IMR-90 (cell line): ENCODE measurements at regions not wholly inside any gene's neighbourhood (a gene's known extent, or its start where the extent isn't known, plus 50 kb on each side); places are given as distances from the start of the nearest gene placed in this dataset.

Source experiments
- ATAC-seq: fragments of 200-7000 bp; cut with Tn5 transposase; 2 replicates; pipeline ENCODE4 v1.9.1; 2020; ENCODE audit warnings: low read depth, mild to moderate bottlenecking, moderate library complexity
- BruUV-seq: library from RNA; stranded (reverse); fragments of 400-500 nt; replicated peaks from 2 replicates; lab custom pipeline; 2021; lab: Mats Ljungman, UMichigan
- CTCF ChIA-PET: fragments of 300-600 bp; formaldehyde crosslinking; extraction: SDS; loops from one replicate; lab custom pipeline; 2021; ENCODE audit warnings: antibody characterized with exemption; lab: Yijun Ruan, JAX
- POLR2A ChIA-PET: fragments of 300-600 bp; sonication (Branson Sonifier 250); formaldehyde crosslinking; loops from one replicate; lab custom pipeline; 2022; ENCODE audit warnings: antibody characterized with exemption; ENCODE audit not compliant: unreplicated experiment; lab: Charles Lee
- DNase-seq: peaks from one replicate; pipeline ENCODE4 v3.0.0; 2013
- H2AFZ ChIP-seq: replicated peaks from 2 replicates; pipeline ENCODE3; 2013; ENCODE audit warnings: low read length, mild to moderate bottlenecking; ENCODE audit not compliant: poor library complexity
- H2AK5ac ChIP-seq: 2 replicates; pipeline ENCODE4 v1.6.1; 2013; ENCODE audit warnings: low read depth, low read length, inconsistent platforms
- H2AK9ac ChIP-seq: replicated peaks from 2 replicates; pipeline ENCODE3; 2013; ENCODE audit warnings: mild to moderate bottlenecking, low read depth, low read length, moderate library complexity; ENCODE audit not compliant: poor library complexity
- H2BK120ac ChIP-seq: 2 replicates; pipeline ENCODE4 v1.6.1; 2013; ENCODE audit warnings: low read depth, low read length, inconsistent platforms
- H2BK15ac ChIP-seq: 3 replicates; pipeline ENCODE4 v1.6.1; 2013; ENCODE audit warnings: low read depth, low read length, inconsistent platforms
- H2BK20ac ChIP-seq: 2 replicates; pipeline ENCODE4 v1.6.1; 2013; ENCODE audit warnings: low read depth, mild to moderate bottlenecking, inconsistent platforms, low read length, moderate library complexity
- H2BK5ac ChIP-seq: 2 replicates; pipeline ENCODE4 v1.6.1; 2013; ENCODE audit warnings: mild to moderate bottlenecking, low read depth, low read length, inconsistent platforms; ENCODE audit not compliant: poor library complexity, severe bottlenecking
- H3K14ac ChIP-seq: replicated peaks from 2 replicates; pipeline ENCODE4 v1.6.1; 2013; ENCODE audit warnings: low read depth, low read length, inconsistent platforms
- H3K18ac ChIP-seq: 2 replicates; pipeline ENCODE4 v1.6.1; 2013; ENCODE audit warnings: low read depth, low read length, control low read depth
- H3K23ac ChIP-seq: 2 replicates; pipeline ENCODE4 v1.6.1; 2013; ENCODE audit warnings: low read depth, low read length, inconsistent platforms
- H3K27ac ChIP-seq: 2 replicates; pipeline ENCODE4 v1.5.1; 2013; ENCODE audit warnings: mild to moderate bottlenecking, control low read depth, low read length; ENCODE audit not compliant: insufficient read depth
- H3K27me3 ChIP-seq: 2 replicates; pipeline ENCODE4 v1.6.1; 2013; ENCODE audit warnings: low read length; ENCODE audit not compliant: control insufficient read depth, insufficient read depth
- H3K36me3 ChIP-seq: 2 replicates; pipeline ENCODE4 v1.6.1; 2013; ENCODE audit warnings: low read length, mixed read lengths; ENCODE audit not compliant: control insufficient read depth, insufficient read depth
- H3K4ac ChIP-seq: 2 replicates; pipeline ENCODE4 v1.6.1; 2013; ENCODE audit warnings: low read depth, low read length, inconsistent platforms
- H3K4me1 ChIP-seq: 2 replicates; pipeline ENCODE4 v1.6.1; 2013; ENCODE audit warnings: low read length, mixed read lengths; ENCODE audit not compliant: control insufficient read depth, insufficient read depth
- H3K4me2 ChIP-seq: 2 replicates; pipeline ENCODE4 v1.6.1; 2013; ENCODE audit warnings: low read depth, mild to moderate bottlenecking, control low read depth, low read length, moderate library complexity
- H3K4me3 ChIP-seq: 2 replicates; pipeline ENCODE4 v1.5.1; 2013; ENCODE audit warnings: low read depth, mild to moderate bottlenecking, control low read depth, low read length, moderate library complexity; ENCODE audit not compliant: insufficient read depth
- H3K56ac ChIP-seq: 2 replicates; pipeline ENCODE4 v1.6.1; 2013; ENCODE audit warnings: low read length, inconsistent platforms; ENCODE audit not compliant: insufficient read depth; ENCODE audit errors: extremely low read depth
- H3K79me1 ChIP-seq, 2 experiments: 2 replicates each; pipeline ENCODE4 v1.6.1; 2013; ENCODE audit warnings: low read length in 2 of 2, inconsistent platforms in 1 of 2, low read depth in 1 of 2
- H3K9ac ChIP-seq: 2 replicates; pipeline ENCODE4 v1.6.1; 2013; ENCODE audit warnings: low read depth, low read length, control low read depth
- H3K9me1 ChIP-seq: 2 replicates; pipeline ENCODE4 v1.6.1; 2013; ENCODE audit warnings: low read length, inconsistent platforms; ENCODE audit not compliant: insufficient read depth
- H3K9me3 ChIP-seq: 2 replicates; pipeline ENCODE4 v1.6.1; 2013; ENCODE audit warnings: low read length; ENCODE audit not compliant: control insufficient read depth, insufficient read depth
- H4K20me1 ChIP-seq: 2 replicates; pipeline ENCODE4 v1.6.1; 2013; ENCODE audit warnings: low read length, inconsistent platforms; ENCODE audit not compliant: insufficient read depth
- H4K5ac ChIP-seq: 2 replicates; pipeline ENCODE4 v1.6.1; 2013; ENCODE audit warnings: mild to moderate bottlenecking, low read depth, low read length, control low read depth
- H4K8ac ChIP-seq, 2 experiments: 2 replicates each; pipeline ENCODE4 v1.6.1; 2013; ENCODE audit warnings: low read depth in 2 of 2, low read length in 2 of 2, control low read depth in 1 of 2, inconsistent platforms in 1 of 2
- H4K91ac ChIP-seq: 2 replicates; pipeline ENCODE4 v1.6.1; 2013; ENCODE audit warnings: low read depth, low read length, inconsistent platforms; ENCODE audit not compliant: insufficient read depth
- CEBPB ChIP-seq: IDR thresholded peaks from 2 replicates; pipeline ENCODE4 v1.6.1; 2012; ENCODE audit warnings: low read depth, low read length, improper control_type of control experiment
- CHD1 ChIP-seq: IDR thresholded peaks from 2 replicates; pipeline ENCODE4 v1.6.1; 2012; ENCODE audit warnings: low read depth, low read length, improper control_type of control experiment
- FOS ChIP-seq: fragments of 150-350 bp; IDR thresholded peaks from 2 replicates; pipeline ENCODE4 v1.6.1; 2016; ENCODE audit warnings: low read depth, low read length
- MAFK ChIP-seq: IDR thresholded peaks from 2 replicates; pipeline ENCODE4 v1.6.1; 2012; ENCODE audit warnings: low read depth, low read length, improper control_type of control experiment
- MAZ ChIP-seq: IDR thresholded peaks from 2 replicates; pipeline ENCODE4 v1.6.1; 2012; ENCODE audit warnings: low read depth, mild to moderate bottlenecking, low read length, improper control_type of control experiment, moderate library complexity, borderline replicate concordance
- MXI1 ChIP-seq: IDR thresholded peaks from 2 replicates; pipeline ENCODE4 v1.6.1; 2012; ENCODE audit warnings: low read depth, mild to moderate bottlenecking, low read length, moderate library complexity, borderline replicate concordance
- NFE2L2 ChIP-seq: fragments of 150-350 bp; IDR thresholded peaks from 2 replicates; pipeline ENCODE4 v1.6.1; 2016; ENCODE audit warnings: low read depth, mild to moderate bottlenecking, low read length
- POLR2A ChIP-seq: IDR thresholded peaks from 2 replicates; pipeline ENCODE4 v1.6.1; 2012; ENCODE audit warnings: mild to moderate bottlenecking, low read depth, low read length
- RAD21 ChIP-seq: IDR thresholded peaks from 2 replicates; pipeline ENCODE4 v1.6.1; 2012; ENCODE audit warnings: low read length, improper control_type of control experiment
- RCOR1 ChIP-seq: IDR thresholded peaks from 2 replicates; pipeline ENCODE4 v1.6.1; 2012; ENCODE audit warnings: mild to moderate bottlenecking, low read length, improper control_type of control experiment; ENCODE audit not compliant: insufficient replicate concordance
- RFX5 ChIP-seq: IDR thresholded peaks from 2 replicates; pipeline ENCODE4 v1.8.0; 2012; ENCODE audit warnings: low read depth, mild to moderate bottlenecking, low read length, moderate library complexity
- SMC3 ChIP-seq: fragments of 150-350 bp; IDR thresholded peaks from 2 replicates; pipeline ENCODE4 v1.6.1; 2016; ENCODE audit warnings: low read depth, mild to moderate bottlenecking, antibody characterized with exemption, low read length, moderate library complexity
- WGBS, 2 experiments: methylation state at CpG; one replicate each; pipeline versions ENCODE4 v1.1.5 to v1.1.7; 2013; ENCODE audit warnings: missing lambda C conversion rate in 2 of 2; ENCODE audit not compliant: insufficient read length in 1 of 2; ENCODE audit errors: extremely low coverage in 2 of 2; 5-methylcytosine and 5-hydroxymethylcytosine counted together
- dilution Hi-C: fragments of 300-500 bp; cut with HindIII; formaldehyde crosslinking; loops from one replicate; pipeline ENCODE4 v1.14.3; 2018; ENCODE audit warnings: low sequenced_read_pairs; ENCODE audit not compliant: unreplicated experiment
- in situ Hi-C: fragments of 300-500 bp; cut with MboI; formaldehyde crosslinking; loops from 3 replicates; pipeline ENCODE4 v1.14.3; 2019; ENCODE audit warnings: low sequenced_read_pairs, inconsistent platforms, mixed read lengths
- intact Hi-C: fragments of 100-400 bp; cut with micrococcal nuclease; formaldehyde crosslinking; loops from 2 replicates; pipeline ENCODE4 v1.10.0; 2022
- TF ChIP-seq, protein P1 (sequence below): fragments of 150-350 bp; IDR thresholded peaks from 2 replicates; pipeline ENCODE4 v1.6.1; 2017; ENCODE audit warnings: mild to moderate bottlenecking, antibody characterized with exemption, low read length, low read depth
- TF ChIP-seq, protein P2 (sequence below): fragments of 150-350 bp; IDR thresholded peaks from 2 replicates; pipeline ENCODE4 v1.6.1; 2016; ENCODE audit warnings: low read depth, mild to moderate bottlenecking, low read length, moderate library complexity, borderline replicate concordance
- TF ChIP-seq, protein P3 (sequence below): conservative IDR thresholded peaks from 2 replicates; pipeline ENCODE4 v1.5.1; 2012; ENCODE audit warnings: mild to moderate bottlenecking, low read depth, low read length, improper control_type of control experiment

DNA sequence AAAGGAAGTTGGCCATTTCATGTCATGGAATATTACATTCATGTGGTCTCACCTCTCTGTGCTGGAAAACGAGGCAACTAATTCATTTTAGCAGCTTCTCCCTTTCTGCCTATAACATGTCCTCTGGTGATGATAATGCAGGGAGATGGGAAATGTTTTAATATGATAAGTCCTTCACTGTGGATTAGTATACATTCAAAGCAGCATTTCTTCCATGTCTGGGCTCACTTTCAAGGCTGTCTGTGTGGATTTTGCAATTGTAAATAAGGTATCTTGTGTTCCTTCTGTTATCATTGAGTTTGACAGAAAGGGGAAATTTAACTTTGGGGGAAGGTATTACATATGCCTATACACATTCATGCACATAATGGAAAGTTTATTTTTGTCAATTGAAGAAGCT lies 374.7 kb upstream of the DAB1 start:
- H2BK20ac ChIP-seq = no peak overlapping the region
- no peaks in the 10 kb centered on the region for H3K9me3 ChIP-seq
- H2BK15ac ChIP-seq = no peak overlapping the region
- H3K9ac ChIP-seq = no peak overlapping the region
- H2BK5ac ChIP-seq = no peak overlapping the region
- H4K8ac ChIP-seq = no peak overlapping the region
- H3K4me2 ChIP-seq = no peak overlapping the region
- H2AK9ac ChIP-seq = no peak overlapping the region
- H2BK120ac ChIP-seq = no peak overlapping the region
- H4K5ac ChIP-seq = no peak overlapping the region
- H3K9me1 ChIP-seq = no peaks in the 10 kb centered on the region
- WGBS, 2 experiments = no CpG with 5 or more reads among the region's 1 CpG
- H2AK5ac ChIP-seq = no peak overlapping the region
- no peak overlapping the region for H3K4ac ChIP-seq
- POLR2A ChIA-PET = no interaction called here
- no peak overlapping the region for H3K18ac ChIP-seq
- intact Hi-C loops (no loop called here), dilution Hi-C loops (no loop called here), in situ Hi-C loops (no loop called here)
- DNase-seq = no peak
- no peak overlapping the region for H3K27ac ChIP-seq
- H3K56ac ChIP-seq = no peak overlapping the region
- no TSS peak for BruUV-seq
- H4K91ac ChIP-seq = no peak overlapping the region
- no peaks in the 10 kb centered on the region for H3K27me3 ChIP-seq
- H3K23ac ChIP-seq = no peak overlapping the region
- H3K4me3 ChIP-seq = no peak overlapping the region
- no peak overlapping the region for H3K14ac ChIP-seq
- TF ChIP-seq, protein P1, sequence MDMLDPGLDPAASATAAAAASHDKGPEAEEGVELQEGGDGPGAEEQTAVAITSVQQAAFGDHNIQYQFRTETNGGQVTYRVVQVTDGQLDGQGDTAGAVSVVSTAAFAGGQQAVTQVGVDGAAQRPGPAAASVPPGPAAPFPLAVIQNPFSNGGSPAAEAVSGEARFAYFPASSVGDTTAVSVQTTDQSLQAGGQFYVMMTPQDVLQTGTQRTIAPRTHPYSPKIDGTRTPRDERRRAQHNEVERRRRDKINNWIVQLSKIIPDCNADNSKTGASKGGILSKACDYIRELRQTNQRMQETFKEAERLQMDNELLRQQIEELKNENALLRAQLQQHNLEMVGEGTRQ = no peak
- TF ChIP-seq CHD1 (no peak), CEBPB (no peak), RCOR1 (no peak), FOS (no peak), RAD21 (no peak), SMC3 (no peak), POLR2A (no peak), MXI1 (no peak), NFE2L2 (no peak), MAFK (no peak), MAZ (no peak), RFX5 (no peak)
- TF ChIP-seq, protein P2, sequence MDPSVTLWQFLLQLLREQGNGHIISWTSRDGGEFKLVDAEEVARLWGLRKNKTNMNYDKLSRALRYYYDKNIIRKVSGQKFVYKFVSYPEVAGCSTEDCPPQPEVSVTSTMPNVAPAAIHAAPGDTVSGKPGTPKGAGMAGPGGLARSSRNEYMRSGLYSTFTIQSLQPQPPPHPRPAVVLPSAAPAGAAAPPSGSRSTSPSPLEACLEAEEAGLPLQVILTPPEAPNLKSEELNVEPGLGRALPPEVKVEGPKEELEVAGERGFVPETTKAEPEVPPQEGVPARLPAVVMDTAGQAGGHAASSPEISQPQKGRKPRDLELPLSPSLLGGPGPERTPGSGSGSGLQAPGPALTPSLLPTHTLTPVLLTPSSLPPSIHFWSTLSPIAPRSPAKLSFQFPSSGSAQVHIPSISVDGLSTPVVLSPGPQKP = no peak
- TF ChIP-seq, protein P3, sequence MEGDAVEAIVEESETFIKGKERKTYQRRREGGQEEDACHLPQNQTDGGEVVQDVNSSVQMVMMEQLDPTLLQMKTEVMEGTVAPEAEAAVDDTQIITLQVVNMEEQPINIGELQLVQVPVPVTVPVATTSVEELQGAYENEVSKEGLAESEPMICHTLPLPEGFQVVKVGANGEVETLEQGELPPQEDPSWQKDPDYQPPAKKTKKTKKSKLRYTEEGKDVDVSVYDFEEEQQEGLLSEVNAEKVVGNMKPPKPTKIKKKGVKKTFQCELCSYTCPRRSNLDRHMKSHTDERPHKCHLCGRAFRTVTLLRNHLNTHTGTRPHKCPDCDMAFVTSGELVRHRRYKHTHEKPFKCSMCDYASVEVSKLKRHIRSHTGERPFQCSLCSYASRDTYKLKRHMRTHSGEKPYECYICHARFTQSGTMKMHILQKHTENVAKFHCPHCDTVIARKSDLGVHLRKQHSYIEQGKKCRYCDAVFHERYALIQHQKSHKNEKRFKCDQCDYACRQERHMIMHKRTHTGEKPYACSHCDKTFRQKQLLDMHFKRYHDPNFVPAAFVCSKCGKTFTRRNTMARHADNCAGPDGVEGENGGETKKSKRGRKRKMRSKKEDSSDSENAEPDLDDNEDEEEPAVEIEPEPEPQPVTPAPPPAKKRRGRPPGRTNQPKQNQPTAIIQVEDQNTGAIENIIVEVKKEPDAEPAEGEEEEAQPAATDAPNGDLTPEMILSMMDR = no peak
- H3K4me1 ChIP-seq = no peaks in the 10 kb centered on the region
- no peaks in the 10 kb centered on the region for H3K79me1 ChIP-seq
- ATAC-seq = no peak
- no peaks in the 10 kb centered on the region for H4K20me1 ChIP-seq
- no peak overlapping the region for H2AFZ ChIP-seq
- no peaks in the 10 kb centered on the region for H3K36me3 ChIP-seq
- CTCF ChIA-PET = no interaction called here
